Glutamatergic neuron (in vitro differentiated cells): ENCODE measurements at regions not wholly inside any gene's neighbourhood (a gene's known extent, or its start where the extent isn't known, plus 50 kb on each side); places are given as distances from the start of the nearest gene placed in this dataset.

Experiments
- DNase-seq: peaks from one replicate; pipeline ENCODE4 v3.0.0; 2022
- H3K27ac Mint-ChIP-seq: one replicate; pipeline ENCODE4 v1.8.0; 2020; ENCODE audit warnings: mild to moderate bottlenecking, mixed read lengths, inconsistent platforms; ENCODE audit not compliant: unreplicated experiment
- H3K27me3 Mint-ChIP-seq: one replicate; pipeline ENCODE4 v1.8.0; 2020; ENCODE audit warnings: mild to moderate bottlenecking, moderate library complexity, mixed read lengths, inconsistent platforms; ENCODE audit not compliant: unreplicated experiment
- H3K36me3 Mint-ChIP-seq: one replicate; pipeline ENCODE4 v1.8.0; 2020; ENCODE audit warnings: mild to moderate bottlenecking, mixed read lengths, inconsistent platforms; ENCODE audit not compliant: unreplicated experiment
- H3K4me1 Mint-ChIP-seq: one replicate; pipeline ENCODE4 v1.8.0; 2020; ENCODE audit warnings: mild to moderate bottlenecking, low read depth, mixed read lengths, inconsistent platforms; ENCODE audit not compliant: unreplicated experiment
- H3K4me3 Mint-ChIP-seq: one replicate; pipeline ENCODE4 v1.8.0; 2020; ENCODE audit warnings: mild to moderate bottlenecking, mixed read lengths, inconsistent platforms; ENCODE audit not compliant: unreplicated experiment
- H3K9me3 Mint-ChIP-seq: one replicate; pipeline ENCODE4 v1.8.0; 2020; ENCODE audit warnings: mild to moderate bottlenecking, moderate library complexity, mixed read lengths, inconsistent platforms; ENCODE audit not compliant: unreplicated experiment
- CTCF ChIP-seq: fragments of 200-600 bp; sonication (generic); IDR thresholded peaks from one replicate; pipeline ENCODE4 v1.5.0; 2021; ENCODE audit not compliant: partially characterized antibody, unreplicated experiment

GRCh38 chr1:30385246-30385995, 338.0 kb downstream of the MATN1 start:
- Mint-ChIP-seq H3K4me1 (peaks cover 5% of the 10 kb centered on the region), H3K4me3 (no peak overlapping the region), H3K27ac (no peak overlapping the region), H3K27me3 (peaks cover 3% of the 10 kb centered on the region), H3K36me3 (no peaks in the 10 kb centered on the region), H3K9me3 (peaks cover 2% of the 10 kb centered on the region)
- DNase-seq, result no peak
- TF ChIP-seq CTCF, result no peak

- H3K4me3 Mint-ChIP-seq, result no peak overlapping the region
- peaks cover 6% of the 10 kb centered on the region for H3K4me1 Mint-ChIP-seq
- H3K27me3 Mint-ChIP-seq, result peaks cover 2% of the 10 kb centered on the region
- peaks cover 2% of the 10 kb centered on the region for H3K9me3 Mint-ChIP-seq
- no peaks in the 10 kb centered on the region for H3K36me3 Mint-ChIP-seq
- DNase-seq, result no peak
- no peak overlapping the region for H3K27ac Mint-ChIP-seq
- TF ChIP-seq CTCF, result no peak
Measured at GRCh38 chr1:30384286-30385245, 338.8 kb downstream of the MATN1 start.

GRCh38 chr1:30383221-30383711, 340.1 kb downstream of the MATN1 start:
- TF ChIP-seq CTCF, result no peak
- Mint-ChIP-seq H3K4me3 (no peak overlapping the region), H3K27me3 (peaks cover 2% of the 10 kb centered on the region), H3K4me1 (peaks cover 10% of the 10 kb centered on the region), H3K36me3 (no peaks in the 10 kb centered on the region), H3K27ac (no peak overlapping the region), H3K9me3 (peaks cover 2% of the 10 kb centered on the region)
- no peak for DNase-seq

GRCh38 chr1:30382496-30382895, 340.9 kb downstream of the MATN1 start:
- Mint-ChIP-seq H3K27ac (no peak overlapping the region), H3K4me3 (no peak overlapping the region)
- no peak for DNase-seq

More at GRCh38 chr1:30382496-30382895, 340.9 kb downstream of the MATN1 start:
- Mint-ChIP-seq H3K27me3 (no peaks in the 10 kb centered on the region), H3K36me3 (no peaks in the 10 kb centered on the region), H3K4me1 (peaks cover 10% of the 10 kb centered on the region), H3K9me3 (peaks cover 2% of the 10 kb centered on the region)
- no peak for TF ChIP-seq CTCF
